HL-60 (cell line): ENCODE measurements at regions not wholly inside any gene's neighbourhood (a gene's known extent, or its start where the extent isn't known, plus 50 kb on each side); places are given as distances from the start of the nearest gene placed in this dataset.

Source experiments
- DNase-seq, 2 experiments: peaks; one replicate each; pipeline ENCODE4 v3.0.0-alpha.2; 2010 to 2020; ENCODE audit warnings: low read depth in 1 of 2, low spot score in 1 of 2
- H3K27ac ChIP-seq: fragments of 250-450 bp; sonication (Bioruptor Pico); replicated peaks from 2 replicates; pipeline ENCODE4 v1.5.1; 2020; ENCODE audit warnings: mild to moderate bottlenecking, moderate library complexity
- H3K27me3 ChIP-seq: fragments of 250-450 bp; sonication (Bioruptor Pico); 2 replicates; pipeline ENCODE4 v1.5.1; 2021; ENCODE audit warnings: mild to moderate bottlenecking, moderate library complexity; ENCODE audit not compliant: insufficient read depth, poor library complexity, severe bottlenecking
- H3K4me3 ChIP-seq: replicated peaks from 2 replicates; pipeline ENCODE4 v1.5.1; 2011; ENCODE audit warnings: mild to moderate bottlenecking, control low read depth, low read length; ENCODE audit not compliant: insufficient read depth
- CTCF ChIP-seq: IDR thresholded peaks from one replicate; pipeline ENCODE4 v1.5.1; 2011; ENCODE audit warnings: low read length, control low read depth, inconsistent platforms; ENCODE audit not compliant: insufficient read depth
- GABPA ChIP-seq: IDR thresholded peaks from 2 replicates; pipeline ENCODE4 v1.6.1; 2012; ENCODE audit warnings: low read depth
- POLR2AphosphoS5 ChIP-seq: IDR thresholded peaks from 2 replicates; pipeline ENCODE4 v1.6.1; 2012; ENCODE audit warnings: low read depth
- SPI1 ChIP-seq: IDR thresholded peaks from 2 replicates; pipeline ENCODE4 v1.6.1; 2012; ENCODE audit warnings: low read depth, mild to moderate bottlenecking, borderline replicate concordance
- TF ChIP-seq, protein P1 (sequence below): IDR thresholded peaks from 2 replicates; pipeline ENCODE4 v1.6.1; 2012; ENCODE audit warnings: low read depth; ENCODE audit not compliant: insufficient replicate concordance

DNA sequence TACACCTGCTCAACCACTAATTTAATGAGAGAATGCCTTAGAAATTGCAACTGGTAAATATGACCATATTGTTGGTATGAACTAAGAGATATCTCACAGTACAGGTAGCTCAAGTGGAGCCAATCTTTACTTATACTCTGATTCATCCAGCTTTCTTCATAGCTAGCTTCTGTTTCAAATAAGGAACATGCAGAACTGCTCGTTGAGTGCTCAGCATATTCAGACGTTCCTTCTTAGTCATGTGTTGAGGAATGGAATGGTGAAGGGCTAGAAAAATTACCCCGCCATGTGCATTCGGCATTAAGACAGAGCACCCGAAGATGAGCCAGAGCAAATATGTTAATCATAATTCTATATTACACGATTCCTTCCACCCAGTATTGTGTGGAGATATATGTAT, 144.0 kb upstream of the VRK2 start:
- Histone ChIP-seq H3K4me3 (no peak overlapping the region), H3K27ac (no peak overlapping the region), H3K27me3 (peaks cover 5% of the 10 kb centered on the region)
- DNase-seq: no peak
- no peak for TF ChIP-seq SPI1
- TF ChIP-seq, protein P1, sequence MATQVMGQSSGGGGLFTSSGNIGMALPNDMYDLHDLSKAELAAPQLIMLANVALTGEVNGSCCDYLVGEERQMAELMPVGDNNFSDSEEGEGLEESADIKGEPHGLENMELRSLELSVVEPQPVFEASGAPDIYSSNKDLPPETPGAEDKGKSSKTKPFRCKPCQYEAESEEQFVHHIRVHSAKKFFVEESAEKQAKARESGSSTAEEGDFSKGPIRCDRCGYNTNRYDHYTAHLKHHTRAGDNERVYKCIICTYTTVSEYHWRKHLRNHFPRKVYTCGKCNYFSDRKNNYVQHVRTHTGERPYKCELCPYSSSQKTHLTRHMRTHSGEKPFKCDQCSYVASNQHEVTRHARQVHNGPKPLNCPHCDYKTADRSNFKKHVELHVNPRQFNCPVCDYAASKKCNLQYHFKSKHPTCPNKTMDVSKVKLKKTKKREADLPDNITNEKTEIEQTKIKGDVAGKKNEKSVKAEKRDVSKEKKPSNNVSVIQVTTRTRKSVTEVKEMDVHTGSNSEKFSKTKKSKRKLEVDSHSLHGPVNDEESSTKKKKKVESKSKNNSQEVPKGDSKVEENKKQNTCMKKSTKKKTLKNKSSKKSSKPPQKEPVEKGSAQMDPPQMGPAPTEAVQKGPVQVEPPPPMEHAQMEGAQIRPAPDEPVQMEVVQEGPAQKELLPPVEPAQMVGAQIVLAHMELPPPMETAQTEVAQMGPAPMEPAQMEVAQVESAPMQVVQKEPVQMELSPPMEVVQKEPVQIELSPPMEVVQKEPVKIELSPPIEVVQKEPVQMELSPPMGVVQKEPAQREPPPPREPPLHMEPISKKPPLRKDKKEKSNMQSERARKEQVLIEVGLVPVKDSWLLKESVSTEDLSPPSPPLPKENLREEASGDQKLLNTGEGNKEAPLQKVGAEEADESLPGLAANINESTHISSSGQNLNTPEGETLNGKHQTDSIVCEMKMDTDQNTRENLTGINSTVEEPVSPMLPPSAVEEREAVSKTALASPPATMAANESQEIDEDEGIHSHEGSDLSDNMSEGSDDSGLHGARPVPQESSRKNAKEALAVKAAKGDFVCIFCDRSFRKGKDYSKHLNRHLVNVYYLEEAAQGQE: no peak
- TF ChIP-seq CTCF: no peak
- no peak for TF ChIP-seq GABPA
- TF ChIP-seq POLR2AphosphoS5: no peak

GRCh38 chr2:57906152-57906732, 140.4 kb upstream of the VRK2 start:
- peak in 1 of 2 experiments; percentile 5 for DNase-seq
- Histone ChIP-seq H3K4me3 (no peak overlapping the region), H3K27ac (no peak overlapping the region), H3K27me3 (no peaks in the 10 kb centered on the region)
- no peak for TF ChIP-seq SPI1
- peak; percentile 77 for TF ChIP-seq CTCF

- no peaks in the 10 kb centered on the region for H3K27me3 ChIP-seq
- H3K4me3 ChIP-seq: no peak overlapping the region
- DNase-seq: no peak
- H3K27ac ChIP-seq: no peak overlapping the region
- TF ChIP-seq SPI1 (no peak), POLR2AphosphoS5 (no peak), CTCF (no peak), GABPA (no peak)
- TF ChIP-seq, protein P1: no peak
Measured at GRCh38 chr2:57907411-57907810, 139.2 kb upstream of the VRK2 start.

- H3K4me3 ChIP-seq: no peak overlapping the region
- H3K27me3 ChIP-seq: no peaks in the 10 kb centered on the region
- no peak overlapping the region for H3K27ac ChIP-seq
- no peak for TF ChIP-seq GABPA
- no peak for DNase-seq
Measured at GRCh38 chr2:57908736-57909161, 137.9 kb upstream of the VRK2 start.
